SHP77 (cell line): ENCODE measurements at regions not wholly inside any gene's neighbourhood (a gene's known extent, or its start where the extent isn't known, plus 50 kb on each side); places are given as distances from the start of the nearest gene placed in this dataset.

Experiments
- DNase-seq, 2 experiments: peaks; one replicate each; lab custom pipeline; 2025; lab: John Stamatoyannopoulos, UW

- DNase-seq: no peak
Measured at GRCh38 chr4:163967263-163967662, 472.8 kb downstream of the TMA16 start.

GRCh38 chr4:163967710-163968109, 473.2 kb downstream of the TMA16 start:
- no peak for DNase-seq

- no peak for DNase-seq
Measured at GRCh38 chr4:163969291-163969690, 474.8 kb downstream of the TMA16 start.

GRCh38 chr4:163976588-163976987, 482.1 kb downstream of the TMA16 start:
- DNase-seq: no peak

GRCh38 chr4:163988391-163988790, 493.9 kb downstream of the TMA16 start:
- no peak for DNase-seq

GRCh38 chr4:163988865-163989264, 494.4 kb downstream of the TMA16 start:
- DNase-seq: no peak

GRCh38 chr4:163991298-163991865, 496.9 kb downstream of the TMA16 start:
- DNase-seq: no peak

- DNase-seq: no peak
Measured at GRCh38 chr4:164009435-164009834, 514.9 kb downstream of the TMA16 start.

- DNase-seq: no peak
Measured at GRCh38 chr4:164011791-164012190, 517.3 kb downstream of the TMA16 start.

GRCh38 chr4:164012396-164013027, 518.0 kb downstream of the TMA16 start:
- DNase-seq: peak in 1 of 2 experiments; percentile 36

GRCh38 chr4:164021947-164022346, 527.5 kb downstream of the TMA16 start:
- DNase-seq: no peak

GRCh38 chr4:164023214-164023613, 528.7 kb downstream of the TMA16 start:
- DNase-seq: no peak

GRCh38 chr4:164027805-164028204, 533.3 kb downstream of the TMA16 start:
- DNase-seq: no peak

GRCh38 chr4:164039482-164039881, 545.0 kb downstream of the TMA16 start:
- DNase-seq: no peak

- DNase-seq: no peak
Measured at GRCh38 chr4:164056426-164057142, 562.1 kb downstream of the TMA16 start.

- no peak for DNase-seq
Measured at GRCh38 chr4:164058776-164059445, 564.4 kb downstream of the TMA16 start.

- no peak for DNase-seq
Measured at GRCh38 chr4:164060456-164060855, 566.0 kb downstream of the TMA16 start.

- DNase-seq: no peak
Measured at GRCh38 chr4:164068392-164068791, 573.9 kb downstream of the TMA16 start.

- DNase-seq: no peak
Measured at GRCh38 chr4:164070625-164071024, 576.1 kb downstream of the TMA16 start.

GRCh38 chr4:164081371-164081770, 586.9 kb downstream of the TMA16 start:
- no peak for DNase-seq

- no peak for DNase-seq
Measured at GRCh38 chr4:164081801-164082200, 587.3 kb downstream of the TMA16 start.

GRCh38 chr4:164087733-164088132, 593.2 kb downstream of the TMA16 start:
- DNase-seq: no peak
